Smooth muscle cell (in vitro differentiated cells): ENCODE measurements at regions not wholly inside any gene's neighbourhood (a gene's known extent, or its start where the extent isn't known, plus 50 kb on each side); places are given as distances from the start of the nearest gene placed in this dataset. TPM values are rescaled to one million over a fixed set of nuclear protein-coding genes. Genes with fewer than 3 reads are reported as not detected.

Experiments used
- DNase-seq: peaks from one replicate; lab custom pipeline; 2025; ENCODE audit not compliant: unreplicated experiment; lab: John Stamatoyannopoulos, UW
- H2AFZ ChIP-seq: fragments of 200-600 bp; sonication (generic); 2 replicates; pipeline ENCODE4 v1.6.0; 2016; ENCODE audit warnings: antibody characterized with exemption, low read depth, mild to moderate bottlenecking
- H3F3A ChIP-seq: fragments of 200-600 bp; sonication (generic); 2 replicates; pipeline ENCODE4 v1.6.0; 2017; ENCODE audit warnings: antibody characterized with exemption, low read depth
- H3K27ac ChIP-seq: fragments of 200-600 bp; sonication (generic); 2 replicates; pipeline ENCODE4 v1.5.1; 2016; ENCODE audit warnings: low read depth, mild to moderate bottlenecking
- H3K27me3 ChIP-seq: fragments of 200-600 bp; sonication (generic); 2 replicates; pipeline ENCODE4 v1.6.1; 2016; ENCODE audit warnings: low read depth, mild to moderate bottlenecking
- H3K36me3 ChIP-seq: fragments of 200-600 bp; sonication (generic); 2 replicates; pipeline ENCODE4 v1.5.1; 2016; ENCODE audit warnings: low read depth
- H3K4me1 ChIP-seq: fragments of 200-600 bp; sonication (generic); 2 replicates; pipeline ENCODE4 v1.5.1; 2016; ENCODE audit warnings: low read depth
- H3K4me2 ChIP-seq: fragments of 200-600 bp; sonication (generic); 2 replicates; pipeline ENCODE4 v1.6.0; 2016; ENCODE audit warnings: mild to moderate bottlenecking
- H3K4me3 ChIP-seq: fragments of 200-600 bp; sonication (generic); 2 replicates; pipeline ENCODE4 v1.5.1; 2016; ENCODE audit warnings: mild to moderate bottlenecking
- H3K79me2 ChIP-seq: fragments of 200-600 bp; sonication (generic); 2 replicates; pipeline ENCODE4 v1.6.0; 2016; ENCODE audit warnings: low read depth, mild to moderate bottlenecking
- H3K9ac ChIP-seq: fragments of 200-600 bp; sonication (generic); 2 replicates; pipeline ENCODE4 v1.6.0; 2016; ENCODE audit warnings: low read depth
- H3K9me3 ChIP-seq: fragments of 200-600 bp; sonication (generic); replicated peaks from 2 replicates; pipeline ENCODE4 v1.5.1; 2016; ENCODE audit warnings: low read depth
- H4K20me1 ChIP-seq: fragments of 200-600 bp; sonication (generic); 2 replicates; pipeline ENCODE4 v1.6.0; 2016; ENCODE audit warnings: low read depth
- CTCF ChIP-seq: fragments of 200-600 bp; sonication (generic); IDR thresholded peaks from 2 replicates; pipeline ENCODE4 v1.5.1; 2017; ENCODE audit warnings: borderline replicate concordance, mild to moderate bottlenecking, antibody characterized with exemption; ENCODE audit not compliant: insufficient read depth, poor library complexity, severe bottlenecking
- WGBS: methylation state at CpG from one replicate; pipeline ENCODE4 v1.1.7; 2016; ENCODE audit warnings: low lambda C conversion rate; 5-methylcytosine and 5-hydroxymethylcytosine counted together
- small RNA-seq: library from RNA; depleted of rRNA; stranded (forward); fragments of <200 nt; gene quantifications from one replicate; pipeline ENCODE3, GENCODE V24; 2014

DNA sequence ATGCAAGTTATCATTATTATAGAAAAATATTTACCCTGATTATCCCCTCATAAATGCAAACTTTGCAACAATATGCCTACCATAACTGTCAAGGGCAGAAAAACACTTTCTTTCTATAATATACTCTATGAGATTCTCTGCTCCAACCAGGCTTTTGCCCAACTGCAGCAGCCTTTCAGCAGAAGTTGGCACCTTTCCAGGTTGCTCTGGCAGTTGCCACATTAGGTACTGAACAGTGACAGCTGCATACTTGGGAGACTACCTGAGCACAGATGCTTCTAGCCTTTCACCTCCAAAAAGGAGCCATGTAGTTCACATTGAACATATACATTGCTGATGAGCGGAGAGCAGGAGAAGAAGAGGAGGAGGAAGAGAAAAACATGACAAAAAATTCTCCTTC, 69.5 kb upstream of the BRWD3 start:
- Histone ChIP-seq H3K27ac (no peak overlapping the region), H3K9me3 (no peaks in the 10 kb centered on the region), H2AFZ (no peak overlapping the region), H3K36me3 (no peaks in the 10 kb centered on the region), H3K27me3 (no peaks in the 10 kb centered on the region), H3K4me2 (no peak overlapping the region), H3K79me2 (no peaks in the 10 kb centered on the region), H3K9ac (no peak overlapping the region), H4K20me1 (no peaks in the 10 kb centered on the region), H3F3A (no peaks in the 10 kb centered on the region), H3K4me3 (no peak overlapping the region), H3K4me1 (no peaks in the 10 kb centered on the region)
- WGBS: 71% methylated on average over 1 of the region's 1 CpG
- DNase-seq: no peak
- no peak for TF ChIP-seq CTCF

DNA sequence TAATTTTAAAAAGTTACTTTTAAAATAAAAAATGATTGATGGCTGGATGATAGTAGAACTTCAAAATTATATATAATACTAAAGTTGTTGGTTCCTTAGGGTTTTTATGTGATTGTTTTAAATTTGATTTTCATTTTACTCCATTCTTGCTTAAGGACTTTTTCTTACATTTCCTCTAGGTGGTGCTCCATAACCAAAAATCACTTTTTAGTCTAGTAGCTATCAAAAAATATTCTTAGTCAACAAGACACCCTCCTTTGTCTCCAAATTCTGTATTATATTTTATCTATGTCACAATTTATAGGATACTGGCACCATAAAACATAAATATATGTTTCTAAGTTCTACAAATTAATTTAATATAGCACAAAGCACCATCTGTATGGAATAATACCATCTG, 67.2 kb upstream of the BRWD3 start:
- Histone ChIP-seq H3K27me3 (no peaks in the 10 kb centered on the region), H2AFZ (no peak overlapping the region), H3K27ac (no peak overlapping the region), H3K9ac (no peak overlapping the region), H3K9me3 (no peaks in the 10 kb centered on the region), H4K20me1 (no peaks in the 10 kb centered on the region), H3F3A (no peaks in the 10 kb centered on the region), H3K36me3 (no peaks in the 10 kb centered on the region), H3K4me1 (no peaks in the 10 kb centered on the region), H3K4me2 (no peak overlapping the region), H3K79me2 (no peaks in the 10 kb centered on the region), H3K4me3 (no peak overlapping the region)
- DNase-seq: no peak
- TF ChIP-seq CTCF: peak; percentile 50

Small RNAs in the stretch of these regions (small RNA-seq; reads per million reads assigned to genes)
- not detected for gene RNU6-493P
